B cell (primary cell): ENCODE measurements at regions not wholly inside any gene's neighbourhood (a gene's known extent, or its start where the extent isn't known, plus 50 kb on each side); places are given as distances from the start of the nearest gene placed in this dataset.

Experiments
- ATAC-seq: fragments of 200-7000 bp; cut with Tn5 transposase; one replicate; pipeline ENCODE4 v1.10.0; 2021; ENCODE audit warnings: low read depth, mild to moderate bottlenecking, moderate number of reproducible peaks, moderate library complexity
- CTCF ChIA-PET: fragments of 350-600 bp; sonication (Branson Sonifier 250); formaldehyde crosslinking; loops from one replicate; lab custom pipeline; 2021; ENCODE audit warnings: antibody characterized with exemption, inconsistent platforms; lab: Charles Lee
- POLR2A ChIA-PET: fragments of 350-600 bp; sonication (Branson Sonifier 250); formaldehyde crosslinking; loops from one replicate; lab custom pipeline; 2021; ENCODE audit warnings: antibody characterized with exemption; lab: Charles Lee
- DNase-seq: peaks from one replicate; pipeline ENCODE4 v3.0.0; 2013
- H2AFZ ChIP-seq: 2 replicates; pipeline ENCODE4 v1.6.1; 2012; ENCODE audit warnings: mild to moderate bottlenecking, low read depth, low read length; ENCODE audit not compliant: insufficient read depth, poor library complexity, severe bottlenecking
- H3K27ac ChIP-seq, 2 donors: 1 replicate in 1 of 2; 2 replicates in 1 of 2; pipeline ENCODE4 v1.5.1; 2012 to 2013; ENCODE audit warnings: low read length in 2 of 2, mild to moderate bottlenecking in 2 of 2, moderate library complexity in 1 of 2
- H3K27me3 ChIP-seq, 4 experiments: fragments of 200-600 bp in 1 of 4; sonication (generic) in 1 of 4; replicated peaks in 1 of 4; 1 replicate in 2 of 4; 2 replicates in 2 of 4; pipeline versions ENCODE4 v1.6.1 to v1.7.0; 2013 to 2016; ENCODE audit warnings: low read length in 3 of 4, mild to moderate bottlenecking in 2 of 4, mixed read lengths in 1 of 4, moderate library complexity in 1 of 4; ENCODE audit not compliant: insufficient read depth in 4 of 4, control insufficient read depth in 3 of 4; ENCODE audit errors: control extremely low read depth in 1 of 4
- H3K36me3 ChIP-seq, 2 experiments: replicated peaks in 1 of 2; 1 replicate in 1 of 2; 2 replicates in 1 of 2; pipeline versions ENCODE4 v1.6.1 to v1.7.1; 2013; ENCODE audit warnings: low read length in 1 of 2; ENCODE audit not compliant: insufficient read depth in 2 of 2, control insufficient read depth in 1 of 2; ENCODE audit errors: control extremely low read depth in 1 of 2, extremely low read depth in 1 of 2
- H3K4me1 ChIP-seq, 2 donors: fragments of 200-600 bp in 1 of 2; sonication (generic) in 1 of 2; 1 replicate in 1 of 2; 2 replicates in 1 of 2; pipeline versions ENCODE4 v1.5.1 to v1.6.1; 2013 to 2017; ENCODE audit warnings: low read length in 2 of 2; ENCODE audit not compliant: control insufficient read depth in 2 of 2, insufficient read depth in 2 of 2
- H3K4me2 ChIP-seq: replicated peaks from 2 replicates; pipeline ENCODE3; 2012; ENCODE audit warnings: mild to moderate bottlenecking, low read depth, low read length; ENCODE audit not compliant: poor library complexity, severe bottlenecking
- H3K4me3 ChIP-seq, 5 experiments: fragments of 200-600 bp in 1 of 5; sonication (generic) in 1 of 5; 1 replicate in 3 of 5; 2 replicates in 2 of 5; pipeline versions ENCODE4 v1.5.1 to v1.7.0; 2011 to 2016; ENCODE audit warnings: low read length in 4 of 5, mild to moderate bottlenecking in 4 of 5, low read depth in 2 of 5, control low read depth in 1 of 5, moderate library complexity in 1 of 5; ENCODE audit not compliant: insufficient read depth in 1 of 5; ENCODE audit errors: control extremely low read depth in 1 of 5, extremely low read depth in 1 of 5
- H3K79me2 ChIP-seq: fragments of 200-600 bp; sonication (generic); one replicate; pipeline ENCODE4 v1.6.0; 2016; ENCODE audit warnings: low read length; ENCODE audit not compliant: control insufficient read depth, insufficient read depth
- H3K9ac ChIP-seq: fragments of 200-600 bp; sonication (generic); 2 replicates; pipeline ENCODE4 v1.6.1; 2017; ENCODE audit warnings: mild to moderate bottlenecking, low read length, moderate library complexity
- H3K9me3 ChIP-seq, 3 donors: one replicate each; pipeline versions ENCODE4 v1.6.1 to v1.7.1; 2013; ENCODE audit warnings: low read length in 2 of 3; ENCODE audit not compliant: control insufficient read depth in 2 of 3, insufficient read depth in 1 of 3; ENCODE audit errors: control extremely low read depth in 1 of 3
- H4K20me1 ChIP-seq: 2 replicates; pipeline ENCODE4 v1.6.0; 2012; ENCODE audit warnings: mild to moderate bottlenecking, low read length; ENCODE audit not compliant: insufficient read depth, control insufficient read depth, poor library complexity, severe bottlenecking
- H3K27ac Mint-ChIP-seq: one replicate; pipeline ENCODE4 v1.8.0; 2021; ENCODE audit warnings: mixed read lengths
- H3K27me3 Mint-ChIP-seq: one replicate; pipeline ENCODE4 v1.8.0; 2021; ENCODE audit warnings: mixed read lengths
- H3K4me1 Mint-ChIP-seq: one replicate; pipeline ENCODE4 v1.8.0; 2021; ENCODE audit warnings: mixed read lengths
- H3K4me3 Mint-ChIP-seq: one replicate; pipeline ENCODE4 v1.8.0; 2021; ENCODE audit warnings: mixed read lengths
- H3K9me3 Mint-ChIP-seq: one replicate; pipeline ENCODE4 v1.8.0; 2022; ENCODE audit warnings: mixed read lengths; ENCODE audit not compliant: insufficient read depth
- EZH2 ChIP-seq: IDR thresholded peaks from 2 replicates; pipeline ENCODE4 v1.6.1; 2012; ENCODE audit warnings: borderline replicate concordance, low read depth, mild to moderate bottlenecking, moderate library complexity, low read length; ENCODE audit not compliant: insufficient read depth, poor library complexity, severe bottlenecking
- WGBS: methylation state at CpG from one replicate; pipeline ENCODE4 v1.1.5; 2013; ENCODE audit warnings: missing lambda C conversion rate; ENCODE audit not compliant: insufficient coverage; 5-methylcytosine and 5-hydroxymethylcytosine counted together
- intact Hi-C: fragments of 100-400 bp; cut with micrococcal nuclease; formaldehyde crosslinking; loops from one replicate; pipeline ENCODE4 v1.10.0; 2022
- TF ChIP-seq, protein P1 (sequence below): fragments of 200-600 bp; IDR thresholded peaks from one replicate; pipeline ENCODE4 v1.8.0; 2022; ENCODE audit warnings: antibody characterized with exemption, mild to moderate bottlenecking

DNA sequence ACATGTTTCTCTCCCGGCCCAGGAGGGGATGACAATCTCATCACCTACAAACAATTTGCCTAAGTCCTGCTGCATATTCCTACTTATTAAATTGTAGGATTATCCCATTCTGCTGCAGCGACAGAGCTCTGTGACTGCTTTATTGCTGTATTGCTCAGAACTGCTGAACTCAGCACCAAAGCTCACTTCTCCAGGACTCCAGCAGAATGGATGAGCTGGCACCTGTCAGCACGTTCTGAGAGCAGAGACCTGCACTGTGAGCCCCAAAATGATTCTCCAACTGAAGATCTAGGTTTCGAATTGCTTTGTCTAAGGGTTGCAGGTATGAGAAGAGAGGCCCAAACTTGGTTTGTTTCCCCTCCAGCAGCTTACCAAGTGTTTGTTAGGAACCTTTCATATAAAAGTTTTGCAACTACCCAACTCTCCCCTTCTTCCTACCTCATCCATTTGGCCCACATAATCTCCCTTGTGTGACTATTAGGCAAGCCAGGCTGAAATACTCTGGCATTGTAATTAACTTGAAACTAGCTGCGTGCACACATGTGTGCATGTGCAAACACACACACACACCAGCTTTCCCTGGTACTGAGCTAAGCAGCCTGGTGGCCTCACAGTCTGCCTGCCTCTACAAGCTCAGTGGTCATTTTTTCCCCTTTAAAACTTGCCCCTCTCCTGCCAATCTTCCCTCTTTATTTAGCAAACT, 161.4 kb upstream of the CAMK1G start:
- Histone ChIP-seq H4K20me1 (no peaks in the 10 kb centered on the region), H3K79me2 (no peaks in the 10 kb centered on the region), H3K4me1 (no peaks in the 10 kb centered on the region), H3K36me3 (no peaks in the 10 kb centered on the region), H3K4me2 (no peak overlapping the region), H3K27ac (no peak overlapping the region), H3K9me3 (no peaks in the 10 kb centered on the region), H3K9ac (no peak overlapping the region), H2AFZ (no peak overlapping the region), H3K4me3 (no peak overlapping the region), H3K27me3 (no peaks in the 10 kb centered on the region)
- POLR2A ChIA-PET = no interaction called here
- DNase-seq (no peak), ATAC-seq (no peak)
- TF ChIP-seq, protein P1, sequence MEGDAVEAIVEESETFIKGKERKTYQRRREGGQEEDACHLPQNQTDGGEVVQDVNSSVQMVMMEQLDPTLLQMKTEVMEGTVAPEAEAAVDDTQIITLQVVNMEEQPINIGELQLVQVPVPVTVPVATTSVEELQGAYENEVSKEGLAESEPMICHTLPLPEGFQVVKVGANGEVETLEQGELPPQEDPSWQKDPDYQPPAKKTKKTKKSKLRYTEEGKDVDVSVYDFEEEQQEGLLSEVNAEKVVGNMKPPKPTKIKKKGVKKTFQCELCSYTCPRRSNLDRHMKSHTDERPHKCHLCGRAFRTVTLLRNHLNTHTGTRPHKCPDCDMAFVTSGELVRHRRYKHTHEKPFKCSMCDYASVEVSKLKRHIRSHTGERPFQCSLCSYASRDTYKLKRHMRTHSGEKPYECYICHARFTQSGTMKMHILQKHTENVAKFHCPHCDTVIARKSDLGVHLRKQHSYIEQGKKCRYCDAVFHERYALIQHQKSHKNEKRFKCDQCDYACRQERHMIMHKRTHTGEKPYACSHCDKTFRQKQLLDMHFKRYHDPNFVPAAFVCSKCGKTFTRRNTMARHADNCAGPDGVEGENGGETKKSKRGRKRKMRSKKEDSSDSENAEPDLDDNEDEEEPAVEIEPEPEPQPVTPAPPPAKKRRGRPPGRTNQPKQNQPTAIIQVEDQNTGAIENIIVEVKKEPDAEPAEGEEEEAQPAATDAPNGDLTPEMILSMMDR = no peak
- no peak for TF ChIP-seq EZH2
- intact Hi-C loops = no loop called here
- 94% methylated on average over 4 of the region's 5 CpGs for WGBS
- H3K27me3 Mint-ChIP-seq = peaks cover 17% of the 10 kb centered on the region
- no peak overlapping the region for H3K27ac Mint-ChIP-seq
- CTCF ChIA-PET = no interaction called here
- no peaks in the 10 kb centered on the region for H3K4me1 Mint-ChIP-seq
- no peak overlapping the region for H3K4me3 Mint-ChIP-seq
- H3K9me3 Mint-ChIP-seq = no peaks in the 10 kb centered on the region

DNA sequence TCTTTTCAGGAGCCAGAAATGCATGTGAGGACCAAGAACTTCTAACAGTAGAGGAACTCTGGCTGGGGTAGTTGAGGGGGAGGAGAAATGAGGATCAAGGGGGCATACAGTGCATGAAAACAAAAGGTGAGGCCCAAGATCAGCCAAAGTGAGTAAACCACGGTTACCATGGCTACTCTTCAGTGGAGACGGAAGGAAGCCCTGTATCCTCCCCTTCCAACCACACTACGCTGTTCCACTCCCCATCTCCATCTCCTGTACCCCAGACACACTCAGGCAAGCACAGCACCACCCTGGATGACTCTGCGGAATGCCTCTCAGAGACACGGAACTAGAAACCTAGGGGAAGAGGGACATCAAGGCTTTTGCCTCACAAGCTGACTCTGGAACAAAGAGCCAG, 157.6 kb upstream of the CAMK1G start:
- intact Hi-C loops = no loop called here
- no peak for DNase-seq
- Histone ChIP-seq H4K20me1 (no peaks in the 10 kb centered on the region), H3K4me1 (no peaks in the 10 kb centered on the region), H3K4me2 (no peak overlapping the region), H3K27me3 (peaks cover 0 to 3% (median 0%) of the 10 kb centered on the region in 4 experiments), H3K9ac (no peak overlapping the region), H3K4me3 (no peak overlapping the region), H3K9me3 (peaks cover 0 to 2% (median 0%) of the 10 kb centered on the region in 3 donors), H3K27ac (no peak overlapping the region), H2AFZ (no peak overlapping the region), H3K79me2 (no peaks in the 10 kb centered on the region), H3K36me3 (no peaks in the 10 kb centered on the region)
- H3K9me3 Mint-ChIP-seq = no peaks in the 10 kb centered on the region
- no peak for ATAC-seq
- no peak overlapping the region for H3K4me3 Mint-ChIP-seq
- CTCF ChIA-PET = no interaction called here
- TF ChIP-seq EZH2 = no peak
- TF ChIP-seq, protein P1 = no peak
- peaks cover 24% of the 10 kb centered on the region for H3K27me3 Mint-ChIP-seq
- 17% methylated on average over 5 of the region's 5 CpGs for WGBS
- H3K4me1 Mint-ChIP-seq = no peaks in the 10 kb centered on the region
- no peak overlapping the region for H3K27ac Mint-ChIP-seq
- POLR2A ChIA-PET = no interaction called here
